SH-SY5Y (cell line): ENCODE measurements at regions not wholly inside any gene's neighbourhood (a gene's known extent, or its start where the extent isn't known, plus 50 kb on each side); places are given as distances from the start of the nearest gene placed in this dataset.

ENCODE experiments used
- GATA2 ChIP-seq: IDR thresholded peaks from 2 replicates; pipeline ENCODE4 v1.6.1; 2011; ENCODE audit warnings: mild to moderate bottlenecking, low read depth, low read length
- GATA3 ChIP-seq: IDR thresholded peaks from 2 replicates; pipeline ENCODE4 v1.6.1; 2011; ENCODE audit warnings: low read depth, mild to moderate bottlenecking, low read length, moderate library complexity

GRCh38 chr10:78560341-78560688 lies 508.5 kb upstream of the ZMIZ1 start:
- TF ChIP-seq GATA2: no peak
- TF ChIP-seq GATA3: no peak

GRCh38 chr10:78563314-78563713 lies 505.5 kb upstream of the ZMIZ1 start:
- TF ChIP-seq GATA2: no peak
- no peak for TF ChIP-seq GATA3

GRCh38 chr10:78565841-78566240 lies 502.9 kb upstream of the ZMIZ1 start:
- TF ChIP-seq GATA3: no peak
- no peak for TF ChIP-seq GATA2

- TF ChIP-seq GATA3: no peak
- no peak for TF ChIP-seq GATA2
Measured at GRCh38 chr10:78566284-78567111, 502.3 kb upstream of the ZMIZ1 start.

DNA sequence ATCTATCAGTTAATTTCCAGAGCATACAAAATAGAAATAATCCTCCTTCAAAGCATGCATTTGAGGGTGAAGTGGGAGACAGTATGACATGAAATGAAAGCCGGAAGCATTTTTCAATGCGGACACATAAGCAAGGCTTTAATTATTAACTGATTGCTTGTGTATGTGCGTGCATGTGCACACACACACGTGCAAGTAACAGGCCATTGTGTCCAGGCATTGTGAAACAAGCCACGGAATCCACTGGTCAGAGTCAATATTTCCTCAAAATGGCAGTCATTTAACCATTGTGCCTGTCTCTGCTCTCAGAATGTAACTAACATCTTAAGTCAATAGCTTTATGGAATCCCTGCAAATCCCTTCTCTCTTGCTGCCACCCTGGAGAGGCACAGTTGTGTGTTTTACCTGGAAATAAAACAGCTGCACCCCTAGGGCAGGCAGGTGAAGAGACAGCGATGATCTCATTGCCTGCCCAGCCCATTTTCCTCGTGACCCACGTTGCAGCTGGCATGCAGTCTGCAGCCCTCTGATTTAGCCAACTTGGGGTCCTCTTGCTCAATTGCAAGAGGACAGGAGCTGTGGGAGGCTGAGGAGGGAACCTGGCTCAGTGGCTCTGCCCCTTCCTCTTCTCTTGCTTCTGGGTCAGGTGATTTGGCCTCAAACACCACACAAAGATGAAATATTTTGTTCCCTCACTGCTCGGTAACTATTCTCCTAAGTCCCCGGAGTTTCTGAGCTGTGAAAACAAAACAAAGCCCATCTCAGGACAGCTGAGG lies 500.9 kb upstream of the ZMIZ1 start:
- no peak for TF ChIP-seq GATA3
- no peak for TF ChIP-seq GATA2

DNA sequence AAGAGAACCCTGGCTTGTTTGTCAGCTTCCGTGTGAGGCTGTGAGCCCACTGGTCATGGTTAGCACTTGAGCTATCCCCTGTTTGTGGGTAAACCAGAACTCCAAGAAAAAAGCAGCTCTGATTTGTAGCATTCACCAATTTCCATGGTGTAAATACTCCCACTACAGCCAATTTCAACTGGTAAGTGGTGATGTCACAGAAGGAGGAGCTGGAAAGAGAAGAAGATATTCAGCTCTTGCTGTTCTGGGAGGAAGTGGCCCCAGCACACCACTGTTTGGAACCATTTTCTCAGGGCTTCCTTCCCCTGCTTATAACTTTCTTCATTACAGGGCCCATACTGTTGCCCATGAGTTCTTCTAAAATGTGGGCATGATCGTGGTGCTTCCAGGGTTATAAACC lies 500.1 kb upstream of the ZMIZ1 start:
- TF ChIP-seq GATA2 (no peak), GATA3 (no peak)

- TF ChIP-seq GATA2 (no peak), GATA3 (no peak)
Measured at GRCh38 chr10:78570633-78571235, 498.0 kb upstream of the ZMIZ1 start.

DNA sequence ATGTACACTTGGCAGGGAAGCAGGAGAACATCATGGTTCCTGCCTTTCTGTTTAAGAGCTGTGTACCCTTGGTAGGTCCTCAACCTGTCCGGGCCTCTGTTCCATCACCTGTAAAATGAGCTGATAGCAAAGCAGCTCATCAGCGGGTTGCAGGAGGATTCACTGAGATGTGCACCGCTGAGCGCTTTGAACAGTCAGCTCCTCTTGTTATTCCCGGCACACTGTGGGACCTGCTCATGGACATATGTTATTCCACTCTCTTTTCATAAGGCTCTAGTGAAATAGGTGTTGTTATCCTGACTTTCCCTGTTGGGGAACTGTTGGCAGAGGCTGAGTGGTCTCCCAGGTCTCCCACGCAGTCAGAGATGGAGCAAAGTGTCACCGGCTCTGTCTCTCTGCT lies 497.5 kb upstream of the ZMIZ1 start:
- no peak for TF ChIP-seq GATA3
- TF ChIP-seq GATA2: no peak

DNA sequence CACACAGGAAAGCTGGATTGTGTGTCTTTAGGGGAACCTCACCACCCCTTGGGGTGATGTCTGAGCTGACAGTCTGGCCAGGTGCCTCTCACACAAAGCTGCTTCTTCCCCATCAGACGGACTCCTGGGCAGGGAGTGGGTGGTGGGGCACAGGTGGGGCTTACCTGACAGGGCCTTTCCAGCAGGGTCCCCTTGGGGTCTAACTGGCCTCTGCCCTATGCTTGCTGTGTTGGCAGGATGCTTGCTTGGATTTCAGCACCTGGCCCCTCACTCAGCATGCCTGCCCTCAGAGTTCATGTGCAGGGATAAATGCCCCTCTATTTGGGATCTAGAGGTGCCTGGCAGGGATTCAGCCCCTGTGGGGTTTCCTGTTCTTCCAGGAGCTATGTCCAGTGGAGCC lies 496.9 kb upstream of the ZMIZ1 start:
- TF ChIP-seq GATA3 (no peak), GATA2 (no peak)

GRCh38 chr10:78572565-78572964 lies 496.2 kb upstream of the ZMIZ1 start:
- no peak for TF ChIP-seq GATA3

DNA sequence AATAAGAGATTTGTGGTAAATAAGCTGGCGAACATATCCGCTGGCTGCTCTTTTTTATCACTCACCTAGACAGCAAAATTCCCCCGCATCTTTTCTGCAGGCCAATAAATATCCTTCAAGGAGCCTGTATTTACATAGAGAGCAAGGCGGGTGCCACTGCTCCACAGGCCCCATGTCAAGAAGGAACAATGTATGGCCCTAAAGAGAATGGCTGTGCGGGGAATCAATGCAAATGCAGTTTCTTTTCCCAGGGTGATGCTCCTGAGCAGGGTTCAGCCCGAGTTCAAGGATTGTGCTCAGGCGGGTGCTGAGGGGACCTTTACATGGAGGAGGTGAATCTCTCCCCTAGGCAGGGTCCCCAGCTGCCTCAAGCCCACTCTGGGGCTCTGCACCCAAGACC lies 494.2 kb upstream of the ZMIZ1 start:
- TF ChIP-seq GATA2: no peak
- no peak for TF ChIP-seq GATA3

DNA sequence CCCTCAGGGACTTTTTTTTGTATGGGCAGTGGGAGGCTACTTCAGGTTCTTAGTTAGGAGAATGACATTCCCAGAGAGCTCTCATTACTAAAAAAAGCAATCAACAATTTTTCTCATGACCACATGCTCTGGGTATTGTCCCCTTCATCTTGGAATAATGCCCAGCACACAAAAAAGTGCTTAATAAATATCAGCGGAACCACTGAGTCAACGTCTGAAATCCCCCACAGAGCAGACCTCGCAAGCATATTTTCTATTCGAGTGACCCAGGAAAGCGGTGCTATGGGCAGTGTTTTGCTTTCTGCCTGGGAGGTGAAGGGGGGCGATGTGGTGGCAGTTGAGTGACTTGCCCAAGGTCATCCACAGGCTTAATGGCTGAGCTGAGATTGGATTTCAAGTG lies 493.4 kb upstream of the ZMIZ1 start:
- TF ChIP-seq GATA3: no peak
- TF ChIP-seq GATA2: no peak

DNA sequence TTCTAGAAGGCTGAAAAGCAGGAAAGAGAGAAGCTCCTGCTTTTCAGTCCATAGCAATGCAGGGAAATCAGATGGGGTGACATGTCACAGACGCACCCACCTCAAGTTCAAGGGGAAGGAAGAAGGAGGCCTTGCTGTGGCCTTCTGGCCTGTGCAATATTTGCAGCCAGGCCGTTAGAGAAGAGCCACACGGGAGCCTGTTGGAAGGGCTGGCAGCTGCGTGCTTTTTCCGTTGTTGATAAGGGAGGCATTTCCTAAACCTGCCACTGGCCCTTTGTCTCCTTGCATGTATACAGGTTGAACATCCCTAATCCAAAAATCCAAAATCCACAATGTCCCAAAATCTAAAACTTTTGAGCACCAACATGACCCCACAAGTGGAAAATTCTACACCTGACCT lies 492.5 kb upstream of the ZMIZ1 start:
- TF ChIP-seq GATA2 (no peak), GATA3 (no peak)

DNA sequence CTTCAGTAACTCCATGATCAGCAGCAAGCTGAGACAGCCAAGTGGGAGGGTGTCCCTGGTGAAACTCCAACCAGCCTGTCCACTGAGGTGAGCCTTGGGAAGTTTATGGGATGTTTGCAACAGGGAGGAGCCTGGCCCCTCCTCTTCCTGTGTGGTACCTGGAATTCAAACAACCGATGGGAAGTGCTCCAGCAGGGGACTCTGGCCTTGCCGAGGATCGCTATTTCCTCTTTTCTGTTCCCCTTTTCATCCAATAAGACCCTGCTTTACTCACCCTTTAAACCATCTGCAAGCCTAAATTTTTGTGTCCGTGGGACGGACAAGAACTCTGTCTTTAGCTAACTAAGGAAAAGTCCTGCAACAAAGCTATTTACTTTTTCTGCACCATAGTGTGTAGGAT lies 491.1 kb upstream of the ZMIZ1 start:
- TF ChIP-seq GATA2 (no peak), GATA3 (no peak)

- TF ChIP-seq GATA2 (no peak), GATA3 (no peak)
Measured at GRCh38 chr10:78578929-78579328, 489.8 kb upstream of the ZMIZ1 start.
